HEK293 (cell line): ENCODE measurements at regions not wholly inside any gene's neighbourhood (a gene's known extent, or its start where the extent isn't known, plus 50 kb on each side); places are given as distances from the start of the nearest gene placed in this dataset.

Experiments
- CTCF ChIA-PET: fragments of 350-600 bp; formaldehyde crosslinking; extraction: SDS; loops from one replicate; lab custom pipeline; 2021; ENCODE audit warnings: antibody characterized with exemption; lab: Yijun Ruan, JAX
- POLR2A ChIA-PET: fragments of 300-600 bp; formaldehyde crosslinking; extraction: SDS; loops from one replicate; lab custom pipeline; 2020; ENCODE audit warnings: antibody characterized with exemption, inconsistent platforms; lab: Yijun Ruan, JAX
- H3K27ac ChIP-seq: fragments of 200-500 bp; sonication (Bioruptor generic); 2 replicates; pipeline ENCODE4 v1.5.1; 2014; ENCODE audit warnings: low read depth, low read length, control low read depth, inconsistent platforms; ENCODE audit errors: extremely low read depth
- H3K36me3 ChIP-seq, 2 experiments: fragments of 200-500 bp in 1 of 2; sonication (Bioruptor generic) in 1 of 2; 1 replicate in 1 of 2; 2 replicates in 1 of 2; pipeline ENCODE4 v1.5.1; 2014 to 2017; ENCODE audit warnings: inconsistent platforms in 2 of 2, low read length in 2 of 2; ENCODE audit not compliant: control insufficient read depth in 2 of 2, insufficient read depth in 1 of 2
- H3K4me1 ChIP-seq: fragments of 200-500 bp; sonication (Bioruptor generic); 2 replicates; pipeline ENCODE4 v1.5.1; 2014; ENCODE audit warnings: mild to moderate bottlenecking, low read length, inconsistent platforms; ENCODE audit not compliant: control insufficient read depth, insufficient read depth
- H3K4me3 ChIP-seq: 2 replicates; pipeline ENCODE4 v1.5.1; 2011; ENCODE audit warnings: low read depth, mild to moderate bottlenecking, control low read depth, low read length, moderate library complexity
- H3K9me3 ChIP-seq: fragments of 200-500 bp; sonication (Bioruptor generic); 2 replicates; pipeline ENCODE4 v1.5.1; 2014; ENCODE audit warnings: low read depth, low read length, inconsistent platforms; ENCODE audit not compliant: control insufficient read depth, insufficient read depth
- CTCF ChIP-seq: fragments of 450-650 bp; formaldehyde crosslinking; IDR thresholded peaks from 2 replicates; pipeline ENCODE4 v1.5.1; 2016; ENCODE audit warnings: missing biosample characterization, missing genetic modification characterization
- HOXA7 ChIP-seq: sonication (generic); formaldehyde crosslinking; IDR thresholded peaks from 2 replicates; pipeline ENCODE4 v1.8.1; 2022; ENCODE audit warnings: missing genetic modification reagents, borderline replicate concordance
- KLF16 ChIP-seq: fragments of 450-650 bp; formaldehyde crosslinking; IDR thresholded peaks from 2 replicates; pipeline ENCODE4 v1.5.1; 2017; ENCODE audit warnings: missing biosample characterization, missing genetic modification characterization
- KLF17 ChIP-seq: fragments of 450-650 bp; formaldehyde crosslinking; IDR thresholded peaks from 2 replicates; pipeline ENCODE4 v1.5.1; 2016; ENCODE audit warnings: missing biosample characterization, missing genetic modification characterization
- PRDM1 ChIP-seq: fragments of 450-650 bp; formaldehyde crosslinking; IDR thresholded peaks from 2 replicates; pipeline ENCODE4; 2016; ENCODE audit warnings: missing biosample characterization, missing genetic modification characterization
- SP2 ChIP-seq: fragments of 450-650 bp; formaldehyde crosslinking; IDR thresholded peaks from 2 replicates; pipeline ENCODE4 v1.5.1; 2016; ENCODE audit warnings: missing biosample characterization, missing genetic modification characterization
- ZFP3 ChIP-seq: fragments of 450-650 bp; formaldehyde crosslinking; IDR thresholded peaks from 2 replicates; pipeline ENCODE4 v1.5.1; 2016; ENCODE audit warnings: low read depth, missing biosample characterization, missing genetic modification characterization
- ZFP69B ChIP-seq: fragments of 450-650 bp; formaldehyde crosslinking; IDR thresholded peaks from 2 replicates; pipeline ENCODE4 v1.5.1; 2016; ENCODE audit warnings: missing biosample characterization, missing genetic modification characterization
- ZNF138 ChIP-seq: fragments of 450-650 bp; formaldehyde crosslinking; IDR thresholded peaks from 2 replicates; pipeline ENCODE4 v1.5.1; 2016; ENCODE audit warnings: missing biosample characterization, missing genetic modification characterization, borderline replicate concordance
- ZNF19 ChIP-seq: fragments of 450-650 bp; formaldehyde crosslinking; IDR thresholded peaks from 2 replicates; pipeline ENCODE4; 2016; ENCODE audit warnings: missing biosample characterization, missing genetic modification characterization, low read depth
- ZNF433 ChIP-seq: fragments of 450-650 bp; formaldehyde crosslinking; IDR thresholded peaks from 2 replicates; pipeline ENCODE4 v1.5.1; 2016; ENCODE audit warnings: missing biosample characterization, missing genetic modification characterization, low read depth
- ZNF621 ChIP-seq: fragments of 450-650 bp; formaldehyde crosslinking; IDR thresholded peaks from 2 replicates; pipeline ENCODE4 v1.5.1; 2017; ENCODE audit warnings: missing biosample characterization, missing genetic modification characterization
- ZNF623 ChIP-seq: fragments of 450-650 bp; formaldehyde crosslinking; IDR thresholded peaks from 2 replicates; pipeline ENCODE4 v1.5.1; 2016; ENCODE audit warnings: missing biosample characterization, missing genetic modification characterization
- ZNF629 ChIP-seq: fragments of 450-650 bp; formaldehyde crosslinking; IDR thresholded peaks from 2 replicates; pipeline ENCODE4 v1.5.1; 2017; ENCODE audit warnings: missing biosample characterization, missing genetic modification characterization
- ZNF768 ChIP-seq: fragments of 450-650 bp; formaldehyde crosslinking; IDR thresholded peaks from 2 replicates; pipeline ENCODE4 v1.5.1; 2018; ENCODE audit warnings: missing biosample characterization, mild to moderate bottlenecking, missing genetic modification characterization
- ZSCAN30 ChIP-seq: fragments of 450-650 bp; IDR thresholded peaks from 2 replicates; pipeline ENCODE4 v1.5.1; 2018; ENCODE audit warnings: missing biosample characterization, mild to moderate bottlenecking, missing genetic modification characterization, moderate library complexity
- TF ChIP-seq, protein P1 (sequence below): fragments of 450-650 bp; formaldehyde crosslinking; IDR thresholded peaks from 2 replicates; pipeline ENCODE4 v1.5.1; 2016; ENCODE audit warnings: missing biosample characterization, missing genetic modification characterization

DNA sequence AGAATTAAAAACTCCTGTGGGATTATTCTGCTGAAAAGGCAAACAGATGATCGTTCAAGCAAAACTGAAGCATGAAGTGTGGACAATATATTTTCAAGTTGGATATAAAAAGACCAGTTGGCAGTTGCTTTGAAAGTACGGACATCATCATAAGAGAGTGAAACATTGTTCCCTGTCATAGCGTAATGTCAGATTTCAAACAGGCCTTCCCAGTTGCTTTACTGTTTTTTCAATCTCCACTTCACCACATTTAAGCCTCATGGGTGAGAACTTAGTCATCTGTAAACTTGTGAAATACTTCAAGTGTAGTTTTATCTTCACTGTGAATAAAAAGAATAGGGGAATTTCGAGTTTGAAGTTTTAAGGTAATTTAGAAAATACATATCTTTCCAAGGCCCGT lies 435.1 kb upstream of the CNTN3 start:
- TF ChIP-seq ZSCAN30, result no peak
- no peak for TF ChIP-seq ZNF623 (tag by site-specific recombination)
- no peak for TF ChIP-seq ZFP3 (tag by site-specific recombination)
- TF ChIP-seq ZNF768, result no peak
- no peak for TF ChIP-seq ZNF629 (tag by site-specific recombination)
- TF ChIP-seq ZNF433 (tag by site-specific recombination), result no peak
- no peak for TF ChIP-seq CTCF (tag by site-specific recombination)
- TF ChIP-seq, all 188 proteins: peak for 0
- no peaks in the 10 kb centered on the region for H3K9me3 ChIP-seq
- no peak overlapping the region for H3K27ac ChIP-seq
- H3K4me3 ChIP-seq, result no peak overlapping the region
- H3K36me3 ChIP-seq, result no peaks in the 10 kb centered on the region
- H3K4me1 ChIP-seq, result no peaks in the 10 kb centered on the region
- ChIA-PET POLR2A (no interaction called here), CTCF (no interaction called here)

- ChIA-PET POLR2A (no interaction called here), CTCF (interaction anchor here (0.6 kb wide), 1 partner anchor 12 kb away, joined by 4 read pairs; no protein-coding TSS in a partner anchor)
- H3K9me3 ChIP-seq, result no peaks in the 10 kb centered on the region
- H3K4me1 ChIP-seq, result no peaks in the 10 kb centered on the region
- H3K27ac ChIP-seq, result no peak overlapping the region
- no peak overlapping the region for H3K4me3 ChIP-seq
- TF ChIP-seq ZNF621 (tag by site-specific recombination) (no peak), PRDM1 (tag by site-specific recombination) (no peak), ZNF19 (no peak), ZFP69B (tag by site-specific recombination) (no peak), KLF16 (no peak)
- TF ChIP-seq, protein P1, sequence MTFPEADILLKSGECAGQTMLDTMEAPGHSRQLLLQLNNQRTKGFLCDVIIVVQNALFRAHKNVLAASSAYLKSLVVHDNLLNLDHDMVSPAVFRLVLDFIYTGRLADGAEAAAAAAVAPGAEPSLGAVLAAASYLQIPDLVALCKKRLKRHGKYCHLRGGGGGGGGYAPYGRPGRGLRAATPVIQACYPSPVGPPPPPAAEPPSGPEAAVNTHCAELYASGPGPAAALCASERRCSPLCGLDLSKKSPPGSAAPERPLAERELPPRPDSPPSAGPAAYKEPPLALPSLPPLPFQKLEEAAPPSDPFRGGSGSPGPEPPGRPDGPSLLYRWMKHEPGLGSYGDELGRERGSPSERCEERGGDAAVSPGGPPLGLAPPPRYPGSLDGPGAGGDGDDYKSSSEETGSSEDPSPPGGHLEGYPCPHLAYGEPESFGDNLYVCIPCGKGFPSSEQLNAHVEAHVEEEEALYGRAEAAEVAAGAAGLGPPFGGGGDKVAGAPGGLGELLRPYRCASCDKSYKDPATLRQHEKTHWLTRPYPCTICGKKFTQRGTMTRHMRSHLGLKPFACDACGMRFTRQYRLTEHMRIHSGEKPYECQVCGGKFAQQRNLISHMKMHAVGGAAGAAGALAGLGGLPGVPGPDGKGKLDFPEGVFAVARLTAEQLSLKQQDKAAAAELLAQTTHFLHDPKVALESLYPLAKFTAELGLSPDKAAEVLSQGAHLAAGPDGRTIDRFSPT (tag by site-specific recombination), result no peak
- no peaks in the 10 kb centered on the region for H3K36me3 ChIP-seq
Measured at GRCh38 chr3:75059120-75059519, 444.7 kb upstream of the CNTN3 start.

GRCh38 chr3:75061806-75062205 lies 447.3 kb upstream of the CNTN3 start:
- H3K27ac ChIP-seq, result no peak overlapping the region
- ChIA-PET POLR2A (no interaction called here), CTCF (no interaction called here)
- H3K4me3 ChIP-seq, result no peak overlapping the region
- no peaks in the 10 kb centered on the region for H3K4me1 ChIP-seq
- no peaks in the 10 kb centered on the region for H3K36me3 ChIP-seq
- no peaks in the 10 kb centered on the region for H3K9me3 ChIP-seq
- TF ChIP-seq KLF17 (tag by site-specific recombination), result no peak
- TF ChIP-seq ZNF138 (tag by site-specific recombination), result no peak
- TF ChIP-seq HOXA7, result no peak
- TF ChIP-seq SP2 (tag by site-specific recombination), result no peak
- no peak for TF ChIP-seq KLF16
